ENCODE measurements at regions not wholly inside any gene's neighbourhood (a gene's known extent, or its start where the extent isn't known, plus 50 kb on each side); places are given as distances from the start of the nearest gene placed in this dataset.

DNA sequence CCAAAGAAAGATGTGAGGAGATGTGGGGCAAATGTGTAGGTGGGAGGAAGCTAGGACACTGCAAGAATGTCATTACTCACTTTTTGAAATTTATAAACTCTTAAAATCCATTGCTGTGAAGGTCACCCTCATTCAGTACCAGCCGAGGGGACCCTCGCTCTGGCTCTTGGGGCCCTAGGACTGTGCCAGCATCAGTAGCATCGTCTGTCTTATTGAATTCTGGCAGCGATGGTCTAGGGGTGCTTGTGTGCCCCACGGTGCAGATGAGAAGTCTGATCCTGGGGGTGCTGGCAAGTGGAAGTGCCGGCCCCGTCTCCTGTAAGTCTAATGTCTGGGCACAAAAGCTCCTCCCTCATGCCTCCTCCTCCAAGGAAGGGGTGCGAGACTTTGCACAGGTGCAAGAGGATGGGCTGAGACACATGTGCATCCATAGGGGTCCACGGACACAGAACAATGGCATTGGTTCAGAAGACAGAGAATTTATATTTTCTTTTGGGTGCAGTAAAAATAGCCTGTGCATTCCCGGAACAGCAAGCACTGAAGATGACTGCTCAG, 266.7 kb upstream of the HDAC4 start:
- DNase-seq: no peak
- no peaks in the 10 kb centered on the region for H3K9me3 ChIP-seq
- no peak overlapping the region for H3K4me3 ChIP-seq (ENCODE audit: low read depth, low read length)
- no peaks in the 10 kb centered on the region for H3K4me1 ChIP-seq
- TF ChIP-seq, protein P1, sequence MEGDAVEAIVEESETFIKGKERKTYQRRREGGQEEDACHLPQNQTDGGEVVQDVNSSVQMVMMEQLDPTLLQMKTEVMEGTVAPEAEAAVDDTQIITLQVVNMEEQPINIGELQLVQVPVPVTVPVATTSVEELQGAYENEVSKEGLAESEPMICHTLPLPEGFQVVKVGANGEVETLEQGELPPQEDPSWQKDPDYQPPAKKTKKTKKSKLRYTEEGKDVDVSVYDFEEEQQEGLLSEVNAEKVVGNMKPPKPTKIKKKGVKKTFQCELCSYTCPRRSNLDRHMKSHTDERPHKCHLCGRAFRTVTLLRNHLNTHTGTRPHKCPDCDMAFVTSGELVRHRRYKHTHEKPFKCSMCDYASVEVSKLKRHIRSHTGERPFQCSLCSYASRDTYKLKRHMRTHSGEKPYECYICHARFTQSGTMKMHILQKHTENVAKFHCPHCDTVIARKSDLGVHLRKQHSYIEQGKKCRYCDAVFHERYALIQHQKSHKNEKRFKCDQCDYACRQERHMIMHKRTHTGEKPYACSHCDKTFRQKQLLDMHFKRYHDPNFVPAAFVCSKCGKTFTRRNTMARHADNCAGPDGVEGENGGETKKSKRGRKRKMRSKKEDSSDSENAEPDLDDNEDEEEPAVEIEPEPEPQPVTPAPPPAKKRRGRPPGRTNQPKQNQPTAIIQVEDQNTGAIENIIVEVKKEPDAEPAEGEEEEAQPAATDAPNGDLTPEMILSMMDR (IDR thresholded peaks at IDR 0.05; ENCODE audit: low read depth, low read length): no peak
- H3K27me3 ChIP-seq: peaks cover 15% of the 10 kb centered on the region; the same call in 1 of the 2 replicates
- H3K36me3 ChIP-seq: no peaks in the 10 kb centered on the region

DNA sequence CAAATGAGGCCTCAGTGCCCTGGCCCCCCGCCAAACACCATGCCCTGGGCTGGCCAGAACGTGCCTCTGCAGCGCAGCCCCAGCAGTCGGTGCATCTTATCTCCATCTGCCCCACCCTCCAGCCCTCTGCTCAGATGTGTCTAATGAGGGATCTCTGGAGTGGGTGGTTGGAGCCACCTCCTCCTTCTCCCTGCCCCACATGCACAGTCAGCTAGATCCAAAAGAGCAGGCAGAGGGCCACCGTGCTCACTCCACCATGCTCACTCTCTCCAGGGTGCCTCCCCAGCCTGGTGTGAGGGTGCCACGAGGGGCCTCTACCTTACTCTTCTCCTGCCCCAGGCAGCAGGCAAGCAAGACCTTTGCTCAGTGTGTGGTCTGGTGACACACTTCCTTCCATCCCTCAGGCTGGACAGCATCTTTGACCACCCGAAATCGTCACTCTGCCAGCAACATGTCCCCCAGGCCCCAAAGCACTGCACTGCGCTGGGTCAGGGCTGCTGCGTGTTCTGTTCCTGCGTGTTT, 266.1 kb upstream of the HDAC4 start:
- Histone ChIP-seq H3K4me3 (ENCODE audit: low read depth, low read length) (no peak overlapping the region), H3K36me3 (no peaks in the 10 kb centered on the region), H3K4me1 (no peaks in the 10 kb centered on the region), H3K9me3 (no peaks in the 10 kb centered on the region), H3K27me3 (peaks cover 15% of the 10 kb centered on the region; the same call in 1 of the 2 replicates)
- TF ChIP-seq, protein P1 (IDR thresholded peaks at IDR 0.05; ENCODE audit: low read depth, low read length): no peak
- DNase-seq: peak; percentile 56

DNA sequence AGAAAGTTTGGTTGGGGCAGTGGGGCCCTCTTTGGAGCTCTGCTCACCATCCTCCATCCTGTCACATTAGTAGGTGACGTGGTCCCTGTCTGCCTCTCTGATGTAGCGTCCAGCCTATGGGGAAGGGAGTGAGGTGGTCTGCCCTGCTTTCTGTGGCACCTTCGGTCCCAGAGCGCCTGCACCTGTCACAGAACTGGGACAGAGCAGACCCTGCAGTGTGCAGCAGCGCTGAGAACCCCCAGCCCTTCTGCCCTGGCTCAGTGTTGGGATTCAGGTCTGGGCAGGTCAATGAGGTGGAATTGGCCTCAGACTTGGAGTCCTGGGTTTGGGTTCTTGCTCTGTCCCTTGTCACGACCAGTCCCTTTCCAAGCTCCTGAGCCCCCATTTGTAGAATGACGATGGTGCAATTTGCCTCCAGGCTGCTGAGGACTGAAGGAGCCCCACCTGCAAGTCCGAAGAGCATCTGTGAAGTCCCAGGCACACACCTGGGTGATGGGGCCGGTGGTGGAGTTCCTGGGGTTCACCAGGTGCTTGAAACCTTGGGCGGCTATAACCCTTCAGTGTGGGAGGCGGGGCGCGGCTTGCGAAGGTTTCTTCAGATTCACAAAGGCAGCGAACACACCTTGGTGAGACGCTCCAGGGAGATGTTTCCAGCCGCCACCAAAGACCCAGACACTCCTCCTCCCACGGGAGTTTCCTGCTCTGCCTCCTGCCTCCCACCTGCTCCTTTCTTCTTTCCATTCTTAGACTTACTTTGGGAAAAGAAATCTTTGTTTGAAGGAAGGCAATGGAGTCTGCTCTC, 265.4 kb upstream of the HDAC4 start:
- Histone ChIP-seq H3K9me3 (no peaks in the 10 kb centered on the region), H3K27me3 (peaks cover 15% of the 10 kb centered on the region), H3K36me3 (no peaks in the 10 kb centered on the region), H3K4me1 (no peaks in the 10 kb centered on the region), H3K4me3 (ENCODE audit: low read depth, low read length) (no peak overlapping the region)
- TF ChIP-seq, protein P1 (IDR thresholded peaks at IDR 0.05; ENCODE audit: low read depth, low read length): no peak
- DNase-seq: no peak

DNA sequence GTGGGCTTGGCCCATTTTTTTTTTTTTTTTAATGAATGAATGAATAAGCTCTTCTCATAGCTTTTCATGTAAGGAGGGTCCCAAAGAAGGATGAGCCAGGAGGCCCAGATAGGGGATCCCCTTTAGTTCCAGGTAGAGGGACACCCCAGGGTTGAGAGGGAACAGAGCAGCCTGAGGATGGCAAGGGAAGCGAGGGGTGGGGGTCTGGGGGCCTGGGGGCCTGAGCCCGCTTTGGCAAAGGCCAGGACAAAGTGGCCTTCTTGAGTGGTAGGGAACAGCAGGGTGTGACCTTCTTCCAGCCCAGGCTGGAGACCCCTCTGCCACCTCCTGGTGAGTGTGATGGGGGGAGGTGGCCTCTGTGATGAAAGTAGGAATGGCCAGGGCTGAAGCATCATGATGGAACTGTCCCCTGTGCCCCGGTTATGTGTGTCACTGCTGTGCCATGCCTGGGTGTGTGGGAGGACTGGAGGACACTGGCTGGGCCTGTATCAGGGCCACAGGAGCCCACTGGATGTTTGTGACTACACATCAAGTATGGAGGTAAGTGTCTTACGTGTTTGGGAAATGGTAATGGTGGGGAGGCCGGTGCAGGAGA, 263.5 kb upstream of the HDAC4 start:
- TF ChIP-seq, protein P1 (IDR thresholded peaks at IDR 0.05; ENCODE audit: low read depth, low read length): no peak

GRCh38 chr2:239663364-239663924, 262.6 kb upstream of the HDAC4 start:
- no peak overlapping the region for H3K4me3 ChIP-seq (ENCODE audit: low read depth, low read length)
- H3K9me3 ChIP-seq: no peaks in the 10 kb centered on the region
- TF ChIP-seq, protein P1 (IDR thresholded peaks at IDR 0.05; ENCODE audit: low read depth, low read length): no peak
- peaks cover 7% of the 10 kb centered on the region for H3K27me3 ChIP-seq
- no peaks in the 10 kb centered on the region for H3K36me3 ChIP-seq
- no peaks in the 10 kb centered on the region for H3K4me1 ChIP-seq
- no peak for DNase-seq

More for the DNA sequence above, 263.5 kb upstream of the HDAC4 start:
- Histone ChIP-seq H3K9me3 (no peaks in the 10 kb centered on the region), H3K36me3 (no peaks in the 10 kb centered on the region), H3K4me1 (no peaks in the 10 kb centered on the region), H3K27me3 (peaks cover 10% of the 10 kb centered on the region), H3K4me3 (ENCODE audit: low read depth, low read length) (no peak overlapping the region)
- no peak for DNase-seq
